LNCaP clone FGC (cell line): ENCODE measurements at regions not wholly inside any gene's neighbourhood (a gene's known extent, or its start where the extent isn't known, plus 50 kb on each side); places are given as distances from the start of the nearest gene placed in this dataset.

Experiments used
- DNase-seq: peaks from one replicate; pipeline ENCODE4 v3.0.0-alpha.2; 2011; ENCODE audit warnings: low read depth
- H3K4me3 ChIP-seq: 2 replicates; pipeline ENCODE4 v1.5.1; 2011; ENCODE audit warnings: mild to moderate bottlenecking, low read depth, low read length, control low read depth
- TF ChIP-seq, protein P1 (sequence below): IDR thresholded peaks from 2 replicates; pipeline ENCODE4 v1.5.1; 2012; ENCODE audit warnings: mild to moderate bottlenecking; ENCODE audit not compliant: control insufficient read depth, insufficient read depth; ENCODE audit errors: extremely low read depth

DNA sequence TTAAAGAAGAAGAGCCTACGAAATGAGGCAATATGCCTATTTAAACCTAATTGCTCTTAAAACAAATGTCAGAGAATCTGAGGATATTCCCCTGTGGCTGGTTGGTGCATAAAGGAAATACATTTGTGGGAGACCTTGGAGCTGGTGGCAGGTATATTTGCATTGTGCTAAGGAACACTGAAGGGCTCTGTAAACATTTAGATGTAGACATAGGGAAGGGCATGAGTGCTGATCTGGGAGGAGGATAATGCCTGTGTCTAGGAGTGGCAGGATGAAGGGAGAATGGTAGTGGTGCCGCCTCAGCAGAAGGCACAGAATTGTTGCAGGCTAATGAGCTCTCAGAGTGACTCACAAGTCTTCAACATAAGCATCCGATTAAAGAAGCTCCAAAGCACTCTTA, 85.8 kb downstream of the CD164 start:
- H3K4me3 ChIP-seq = no peak overlapping the region
- TF ChIP-seq, protein P1, sequence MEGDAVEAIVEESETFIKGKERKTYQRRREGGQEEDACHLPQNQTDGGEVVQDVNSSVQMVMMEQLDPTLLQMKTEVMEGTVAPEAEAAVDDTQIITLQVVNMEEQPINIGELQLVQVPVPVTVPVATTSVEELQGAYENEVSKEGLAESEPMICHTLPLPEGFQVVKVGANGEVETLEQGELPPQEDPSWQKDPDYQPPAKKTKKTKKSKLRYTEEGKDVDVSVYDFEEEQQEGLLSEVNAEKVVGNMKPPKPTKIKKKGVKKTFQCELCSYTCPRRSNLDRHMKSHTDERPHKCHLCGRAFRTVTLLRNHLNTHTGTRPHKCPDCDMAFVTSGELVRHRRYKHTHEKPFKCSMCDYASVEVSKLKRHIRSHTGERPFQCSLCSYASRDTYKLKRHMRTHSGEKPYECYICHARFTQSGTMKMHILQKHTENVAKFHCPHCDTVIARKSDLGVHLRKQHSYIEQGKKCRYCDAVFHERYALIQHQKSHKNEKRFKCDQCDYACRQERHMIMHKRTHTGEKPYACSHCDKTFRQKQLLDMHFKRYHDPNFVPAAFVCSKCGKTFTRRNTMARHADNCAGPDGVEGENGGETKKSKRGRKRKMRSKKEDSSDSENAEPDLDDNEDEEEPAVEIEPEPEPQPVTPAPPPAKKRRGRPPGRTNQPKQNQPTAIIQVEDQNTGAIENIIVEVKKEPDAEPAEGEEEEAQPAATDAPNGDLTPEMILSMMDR = no peak
- peak; percentile 43 for DNase-seq

DNA sequence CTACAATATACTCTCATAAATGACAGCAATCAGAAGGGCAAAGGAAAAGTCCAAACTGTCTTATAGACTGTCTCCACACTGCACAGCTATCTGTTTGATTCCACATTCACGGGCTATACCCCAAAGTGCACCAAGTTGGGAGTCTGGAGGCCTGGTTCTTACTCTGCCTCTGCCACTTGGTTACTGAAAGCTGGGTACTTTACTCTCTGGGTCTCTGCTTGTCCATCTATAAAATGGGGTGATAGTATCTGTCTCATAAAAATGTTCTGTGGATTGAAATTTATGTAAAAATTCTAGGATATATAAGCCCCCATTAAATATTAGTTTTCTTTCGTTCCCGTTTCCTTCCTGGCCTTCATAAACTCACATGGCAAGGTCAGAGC, 86.5 kb downstream of the CD164 start:
- no peak for DNase-seq
- no peak overlapping the region for H3K4me3 ChIP-seq
- TF ChIP-seq, protein P1 = no peak

DNA sequence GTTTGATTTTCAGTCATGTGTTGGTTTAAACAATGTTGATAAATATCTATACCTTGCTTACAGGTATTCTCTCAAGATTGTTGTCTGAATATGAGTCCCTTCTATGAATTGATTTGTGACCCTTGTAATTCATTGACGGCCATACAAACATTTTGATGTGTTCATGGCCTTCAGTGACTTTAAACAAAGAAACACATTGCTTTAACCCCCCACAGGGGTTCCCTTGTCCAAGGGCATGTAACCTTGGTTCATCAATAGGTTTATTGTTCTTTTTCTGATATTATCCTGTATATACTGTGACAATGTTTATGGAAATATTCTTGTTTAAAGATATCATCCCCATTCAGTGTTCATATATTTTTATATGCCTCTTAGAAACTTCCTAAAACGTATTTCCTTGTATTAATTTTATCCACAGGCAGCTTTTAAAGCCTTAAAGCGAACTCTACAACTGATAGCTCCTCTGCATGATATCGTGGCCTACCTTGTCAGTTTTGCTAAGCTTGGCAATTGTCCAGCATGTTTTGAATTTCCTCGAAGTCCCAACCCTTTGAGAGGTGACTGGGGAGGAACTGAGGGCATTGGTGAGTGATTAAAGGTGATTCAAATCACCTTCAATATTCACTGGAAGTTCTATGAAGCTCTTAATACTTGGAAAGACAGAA, 87.0 kb downstream of the CD164 start:
- no peak overlapping the region for H3K4me3 ChIP-seq
- no peak for DNase-seq
- TF ChIP-seq, protein P1 = no peak

- no peak for DNase-seq
- no peak overlapping the region for H3K4me3 ChIP-seq
- TF ChIP-seq, protein P1 = no peak
These were observed 89.2 kb downstream of the CD164 start for GRCh38 chr6:109292983-109293586.

DNA sequence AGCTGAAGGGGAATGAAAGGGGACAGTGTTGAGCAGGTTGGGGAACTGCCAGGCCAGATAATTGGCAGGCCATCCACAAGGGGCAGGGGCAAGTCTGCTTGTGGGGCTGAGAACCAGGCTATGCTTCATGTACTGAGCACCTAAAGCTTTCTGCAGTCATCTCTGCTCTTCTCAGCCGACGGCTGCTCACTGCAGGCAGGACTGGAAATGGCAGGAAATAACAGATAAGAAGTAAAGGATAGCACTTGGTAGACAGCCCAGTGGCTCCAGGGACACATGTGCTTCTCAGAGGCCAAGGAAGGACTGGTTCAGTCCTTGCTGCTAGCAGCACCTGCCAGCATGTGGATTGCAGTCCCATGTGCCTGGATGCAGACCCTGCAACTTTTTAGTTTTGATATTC, 89.8 kb downstream of the CD164 start:
- TF ChIP-seq, protein P1 = no peak
- no peak overlapping the region for H3K4me3 ChIP-seq
- no peak for DNase-seq

DNA sequence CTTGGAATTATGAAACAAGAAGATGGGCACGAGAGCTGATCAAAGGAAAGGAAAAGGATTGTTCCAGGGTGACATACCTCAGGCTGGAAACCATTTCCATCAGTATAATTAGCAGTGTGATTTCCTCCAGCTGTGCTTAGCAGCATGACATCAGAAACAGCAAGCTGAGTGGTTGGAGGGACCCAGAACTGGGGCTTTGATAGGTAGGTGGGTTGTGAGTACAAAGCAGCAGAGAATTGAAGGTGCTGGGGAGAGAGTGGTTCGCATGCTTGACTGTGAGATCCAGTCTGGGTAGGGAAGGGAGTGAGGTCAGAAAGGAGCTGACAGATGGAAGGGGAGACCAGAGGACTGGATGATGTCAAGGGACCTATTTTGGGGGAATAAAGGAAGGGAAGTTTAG, 90.4 kb downstream of the CD164 start:
- TF ChIP-seq, protein P1 = no peak
- DNase-seq = no peak
- H3K4me3 ChIP-seq = no peak overlapping the region
